ENCODE measurements at regions not wholly inside any gene's neighbourhood (a gene's known extent, or its start where the extent isn't known, plus 50 kb on each side); places are given as distances from the start of the nearest gene placed in this dataset.

DNA sequence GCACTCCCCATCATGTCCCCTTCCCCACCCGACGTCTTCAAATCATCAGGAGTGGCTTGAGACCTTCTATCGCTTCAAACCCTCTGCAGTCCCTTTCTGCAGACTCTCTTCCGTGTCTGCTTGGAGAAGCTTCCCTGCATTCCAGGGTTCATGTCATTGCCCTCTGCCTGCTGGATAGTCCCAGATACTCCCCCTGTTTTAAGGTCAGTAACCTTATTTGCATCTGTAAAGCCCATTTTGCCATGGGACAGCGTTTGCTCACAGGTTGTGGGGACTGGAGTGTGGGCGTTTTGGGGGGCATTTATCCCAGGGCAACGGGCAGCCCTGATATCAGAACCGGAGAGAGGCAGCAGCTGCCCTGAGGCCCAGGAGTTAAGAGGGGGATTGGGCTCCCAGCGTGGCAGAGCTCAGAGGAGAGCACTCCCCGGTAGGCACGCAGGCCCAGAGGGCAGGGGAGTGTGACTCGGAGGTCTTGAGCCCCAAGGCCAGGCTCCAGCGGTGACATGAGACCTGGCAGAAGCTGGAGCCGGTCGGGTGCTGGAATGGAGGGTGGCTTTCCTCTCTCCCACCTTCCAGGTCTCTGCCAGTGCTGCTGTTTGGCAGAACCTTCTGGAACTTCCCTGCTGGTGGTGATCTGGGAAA lies 73.8 kb downstream of the RTP5 start:
- TF ChIP-seq, protein P1, sequence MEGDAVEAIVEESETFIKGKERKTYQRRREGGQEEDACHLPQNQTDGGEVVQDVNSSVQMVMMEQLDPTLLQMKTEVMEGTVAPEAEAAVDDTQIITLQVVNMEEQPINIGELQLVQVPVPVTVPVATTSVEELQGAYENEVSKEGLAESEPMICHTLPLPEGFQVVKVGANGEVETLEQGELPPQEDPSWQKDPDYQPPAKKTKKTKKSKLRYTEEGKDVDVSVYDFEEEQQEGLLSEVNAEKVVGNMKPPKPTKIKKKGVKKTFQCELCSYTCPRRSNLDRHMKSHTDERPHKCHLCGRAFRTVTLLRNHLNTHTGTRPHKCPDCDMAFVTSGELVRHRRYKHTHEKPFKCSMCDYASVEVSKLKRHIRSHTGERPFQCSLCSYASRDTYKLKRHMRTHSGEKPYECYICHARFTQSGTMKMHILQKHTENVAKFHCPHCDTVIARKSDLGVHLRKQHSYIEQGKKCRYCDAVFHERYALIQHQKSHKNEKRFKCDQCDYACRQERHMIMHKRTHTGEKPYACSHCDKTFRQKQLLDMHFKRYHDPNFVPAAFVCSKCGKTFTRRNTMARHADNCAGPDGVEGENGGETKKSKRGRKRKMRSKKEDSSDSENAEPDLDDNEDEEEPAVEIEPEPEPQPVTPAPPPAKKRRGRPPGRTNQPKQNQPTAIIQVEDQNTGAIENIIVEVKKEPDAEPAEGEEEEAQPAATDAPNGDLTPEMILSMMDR (IDR thresholded peaks at IDR 0.05), result no peak
- TF ChIP-seq POLR2A (IDR thresholded peaks at IDR 0.05), result no peak
- TF ChIP-seq POLR2AphosphoS5 (IDR thresholded peaks at IDR 0.05), result no peak
